ENCODE measurements at regions not wholly inside any gene's neighbourhood (a gene's known extent, or its start where the extent isn't known, plus 50 kb on each side); places are given as distances from the start of the nearest gene placed in this dataset.

DNA sequence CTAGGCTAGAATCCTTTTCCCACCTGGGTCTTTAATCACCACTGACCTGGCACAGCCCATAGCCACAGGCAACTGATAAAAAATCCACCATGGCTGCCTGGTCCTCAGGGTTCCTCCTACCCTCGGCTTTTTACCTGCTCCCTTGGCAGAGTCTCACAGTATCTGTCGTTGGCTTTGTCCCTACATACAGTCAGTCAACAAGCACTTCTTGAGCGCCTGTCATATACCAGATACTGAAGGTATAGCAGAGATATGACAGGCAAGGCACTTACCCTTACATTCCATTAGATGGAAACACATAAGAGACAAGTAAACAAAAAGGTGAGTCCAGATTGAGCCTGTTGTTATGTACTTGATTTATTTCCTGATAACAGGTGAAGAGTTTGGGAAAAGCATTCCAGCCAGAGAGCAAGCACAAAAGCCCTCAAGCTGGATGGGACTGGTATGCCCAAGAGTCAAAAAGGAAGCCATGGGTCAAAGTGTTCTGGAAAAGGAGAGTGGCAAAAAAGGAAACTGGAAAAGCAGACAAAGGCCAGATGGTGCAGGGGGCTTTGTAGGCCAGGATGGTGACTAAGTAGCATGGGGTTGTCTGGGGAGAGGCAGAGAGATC lies 247.0 kb downstream of the CHD9NB start:
- no peak for TF ChIP-seq POLR2AphosphoS5 (IDR thresholded peaks at IDR 0.05; ENCODE audit: low read depth, low read length)
- TF ChIP-seq, protein P1, sequence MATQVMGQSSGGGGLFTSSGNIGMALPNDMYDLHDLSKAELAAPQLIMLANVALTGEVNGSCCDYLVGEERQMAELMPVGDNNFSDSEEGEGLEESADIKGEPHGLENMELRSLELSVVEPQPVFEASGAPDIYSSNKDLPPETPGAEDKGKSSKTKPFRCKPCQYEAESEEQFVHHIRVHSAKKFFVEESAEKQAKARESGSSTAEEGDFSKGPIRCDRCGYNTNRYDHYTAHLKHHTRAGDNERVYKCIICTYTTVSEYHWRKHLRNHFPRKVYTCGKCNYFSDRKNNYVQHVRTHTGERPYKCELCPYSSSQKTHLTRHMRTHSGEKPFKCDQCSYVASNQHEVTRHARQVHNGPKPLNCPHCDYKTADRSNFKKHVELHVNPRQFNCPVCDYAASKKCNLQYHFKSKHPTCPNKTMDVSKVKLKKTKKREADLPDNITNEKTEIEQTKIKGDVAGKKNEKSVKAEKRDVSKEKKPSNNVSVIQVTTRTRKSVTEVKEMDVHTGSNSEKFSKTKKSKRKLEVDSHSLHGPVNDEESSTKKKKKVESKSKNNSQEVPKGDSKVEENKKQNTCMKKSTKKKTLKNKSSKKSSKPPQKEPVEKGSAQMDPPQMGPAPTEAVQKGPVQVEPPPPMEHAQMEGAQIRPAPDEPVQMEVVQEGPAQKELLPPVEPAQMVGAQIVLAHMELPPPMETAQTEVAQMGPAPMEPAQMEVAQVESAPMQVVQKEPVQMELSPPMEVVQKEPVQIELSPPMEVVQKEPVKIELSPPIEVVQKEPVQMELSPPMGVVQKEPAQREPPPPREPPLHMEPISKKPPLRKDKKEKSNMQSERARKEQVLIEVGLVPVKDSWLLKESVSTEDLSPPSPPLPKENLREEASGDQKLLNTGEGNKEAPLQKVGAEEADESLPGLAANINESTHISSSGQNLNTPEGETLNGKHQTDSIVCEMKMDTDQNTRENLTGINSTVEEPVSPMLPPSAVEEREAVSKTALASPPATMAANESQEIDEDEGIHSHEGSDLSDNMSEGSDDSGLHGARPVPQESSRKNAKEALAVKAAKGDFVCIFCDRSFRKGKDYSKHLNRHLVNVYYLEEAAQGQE (IDR thresholded peaks at IDR 0.05; ENCODE audit: insufficient read depth in 1 of 2, low read depth in 2 of 2, low read length in 2 of 2), result no peak
